Neural cell (in vitro differentiated cells): ENCODE measurements at regions not wholly inside any gene's neighbourhood (a gene's known extent, or its start where the extent isn't known, plus 50 kb on each side); places are given as distances from the start of the nearest gene placed in this dataset.

Source experiments
- H2AFZ ChIP-seq: fragments of 200-600, 300-800 bp; sonication (generic), shearing (Covaris generic); 2 replicates; pipeline ENCODE4 v1.6.0; 2014; ENCODE audit warnings: low read depth, mild to moderate bottlenecking, antibody characterized with exemption, low read length, moderate library complexity
- H3F3A ChIP-seq: fragments of 200-600 bp; shearing (Covaris generic); 2 replicates; pipeline ENCODE4 v1.6.1; 2016; ENCODE audit warnings: mild to moderate bottlenecking, moderate library complexity, mixed read lengths, antibody characterized with exemption, low read length; ENCODE audit not compliant: insufficient read depth, poor library complexity, severe bottlenecking
- H3K27ac ChIP-seq: fragments of 200-600, 300-800 bp; sonication (generic), shearing (Covaris generic); 2 replicates; pipeline ENCODE4 v1.5.1; 2014; ENCODE audit warnings: mild to moderate bottlenecking, low read length, moderate library complexity
- H3K27me3 ChIP-seq: fragments of 300-800, 200-600 bp; sonication (generic), shearing (Covaris generic); 2 replicates; pipeline ENCODE4 v1.6.0; 2014; ENCODE audit warnings: mild to moderate bottlenecking, low read depth, low read length, moderate library complexity; ENCODE audit not compliant: insufficient read depth
- H3K36me3 ChIP-seq: fragments of 300-800, 200-600 bp; sonication (generic), shearing (Covaris generic); 2 replicates; pipeline ENCODE4 v1.5.1; 2014; ENCODE audit warnings: mild to moderate bottlenecking, antibody characterized with exemption, low read length, moderate library complexity; ENCODE audit not compliant: insufficient read depth
- H3K4me2 ChIP-seq: fragments of 300-800, 200-600 bp; sonication (generic), shearing (Covaris generic); 2 replicates; pipeline ENCODE4 v1.6.0; 2014; ENCODE audit warnings: mild to moderate bottlenecking, low read length
- H3K4me3 ChIP-seq: fragments of 300-800, 200-600 bp; sonication (generic), shearing (Covaris generic); 2 replicates; pipeline ENCODE4 v1.5.1; 2014; ENCODE audit warnings: mild to moderate bottlenecking, low read length, moderate library complexity
- H3K79me2 ChIP-seq: fragments of 200-600 bp; shearing (Covaris generic); replicated peaks from 2 replicates; pipeline ENCODE4 v1.6.0; 2014; ENCODE audit warnings: mild to moderate bottlenecking, low read length, moderate library complexity; ENCODE audit not compliant: insufficient read depth
- H3K9ac ChIP-seq: fragments of 300-800, 200-600 bp; sonication (generic), shearing (Covaris generic); 2 replicates; pipeline ENCODE4 v1.6.1; 2016; ENCODE audit warnings: mild to moderate bottlenecking, low read length, mixed read lengths
- H3K9me2 ChIP-seq: fragments of 200-600 bp; shearing (Covaris generic); 2 replicates; pipeline ENCODE4 v1.6.1; 2016; ENCODE audit warnings: mild to moderate bottlenecking, low read length, mixed read lengths; ENCODE audit not compliant: insufficient read depth
- H3K9me3 ChIP-seq: fragments of 200-600, 300-800 bp; sonication (generic), shearing (Covaris generic); 2 replicates; pipeline ENCODE4 v1.6.1; 2016; ENCODE audit warnings: mild to moderate bottlenecking, mixed run types, low read length, moderate library complexity, mixed read lengths
- H4K20me1 ChIP-seq: fragments of 200-600 bp; shearing (Covaris generic); 2 replicates; pipeline ENCODE4 v1.6.1; 2016; ENCODE audit warnings: mild to moderate bottlenecking, mixed run types; ENCODE audit not compliant: insufficient read depth
- CTCF ChIP-seq: fragments of 450-650 bp; IDR thresholded peaks from 2 replicates; pipeline ENCODE4 v1.5.1; 2014; ENCODE audit warnings: antibody characterized with exemption, mild to moderate bottlenecking, moderate library complexity; ENCODE audit not compliant: poor library complexity, severe bottlenecking
- EP300 ChIP-seq: fragments of 450-650 bp; conservative IDR thresholded peaks from 2 replicates; pipeline ENCODE4 v1.6.1; 2014; ENCODE audit warnings: antibody characterized with exemption, mild to moderate bottlenecking, moderate library complexity; ENCODE audit not compliant: poor library complexity, severe bottlenecking
- EZH2 ChIP-seq: fragments of 200-600, 300-800 bp; shearing (Covaris generic), sonication (generic); IDR thresholded peaks from 2 replicates; pipeline ENCODE4 v1.6.1; 2014; ENCODE audit warnings: antibody characterized with exemption, low read length, borderline replicate concordance, mild to moderate bottlenecking; ENCODE audit not compliant: insufficient read depth, poor library complexity, severe bottlenecking
- MXI1 ChIP-seq: fragments of 450-650 bp; conservative IDR thresholded peaks from 2 replicates; pipeline ENCODE4 v1.6.1; 2014; ENCODE audit warnings: antibody characterized with exemption, mild to moderate bottlenecking; ENCODE audit not compliant: poor library complexity, severe bottlenecking
- POLR2AphosphoS5 ChIP-seq: IDR thresholded peaks from 2 replicates; pipeline ENCODE4 v1.6.1; 2012
- RAD21 ChIP-seq: fragments of 450-650 bp; conservative IDR thresholded peaks from 2 replicates; pipeline ENCODE4 v1.6.1; 2014; ENCODE audit warnings: antibody characterized with exemption, mild to moderate bottlenecking, moderate library complexity
- SMC3 ChIP-seq: fragments of 450-650 bp; conservative IDR thresholded peaks from 2 replicates; pipeline ENCODE4 v1.6.1; 2014; ENCODE audit warnings: antibody characterized with exemption, mild to moderate bottlenecking, moderate library complexity; ENCODE audit not compliant: poor library complexity
- TAF1 ChIP-seq: IDR thresholded peaks from 2 replicates; pipeline ENCODE4 v1.6.1; 2012; ENCODE audit warnings: low read depth
- TF ChIP-seq, protein P1 (sequence below): IDR thresholded peaks from 2 replicates; pipeline ENCODE4 v1.6.1; 2012; ENCODE audit warnings: borderline replicate concordance

GRCh38 chr6:8352335-8352965, 82.9 kb downstream of the SLC35B3 start:
- Histone ChIP-seq H3K9ac (no peak overlapping the region), H3K9me2 (no peaks in the 10 kb centered on the region), H3K27ac (no peak overlapping the region), H4K20me1 (no peaks in the 10 kb centered on the region), H3K4me2 (no peak overlapping the region), H3K36me3 (no peaks in the 10 kb centered on the region), H3K79me2 (no peaks in the 10 kb centered on the region), H3K27me3 (no peaks in the 10 kb centered on the region), H2AFZ (no peak overlapping the region), H3F3A (no peaks in the 10 kb centered on the region), H3K4me3 (no peak overlapping the region), H3K9me3 (no peaks in the 10 kb centered on the region)
- no peak for TF ChIP-seq EZH2
- no peak for TF ChIP-seq CTCF
- TF ChIP-seq RAD21: no peak

GRCh38 chr6:8343600-8343999, 91.7 kb downstream of the SLC35B3 start:
- Histone ChIP-seq H3K9me3 (no peaks in the 10 kb centered on the region), H3K27me3 (no peaks in the 10 kb centered on the region), H3F3A (no peaks in the 10 kb centered on the region), H3K36me3 (no peaks in the 10 kb centered on the region), H3K4me2 (no peak overlapping the region), H3K4me3 (no peak overlapping the region), H3K27ac (no peak overlapping the region), H3K9ac (no peak overlapping the region), H4K20me1 (no peaks in the 10 kb centered on the region), H2AFZ (no peak overlapping the region), H3K9me2 (no peaks in the 10 kb centered on the region), H3K79me2 (no peaks in the 10 kb centered on the region)
- no peak for TF ChIP-seq POLR2AphosphoS5
- TF ChIP-seq, protein P1, sequence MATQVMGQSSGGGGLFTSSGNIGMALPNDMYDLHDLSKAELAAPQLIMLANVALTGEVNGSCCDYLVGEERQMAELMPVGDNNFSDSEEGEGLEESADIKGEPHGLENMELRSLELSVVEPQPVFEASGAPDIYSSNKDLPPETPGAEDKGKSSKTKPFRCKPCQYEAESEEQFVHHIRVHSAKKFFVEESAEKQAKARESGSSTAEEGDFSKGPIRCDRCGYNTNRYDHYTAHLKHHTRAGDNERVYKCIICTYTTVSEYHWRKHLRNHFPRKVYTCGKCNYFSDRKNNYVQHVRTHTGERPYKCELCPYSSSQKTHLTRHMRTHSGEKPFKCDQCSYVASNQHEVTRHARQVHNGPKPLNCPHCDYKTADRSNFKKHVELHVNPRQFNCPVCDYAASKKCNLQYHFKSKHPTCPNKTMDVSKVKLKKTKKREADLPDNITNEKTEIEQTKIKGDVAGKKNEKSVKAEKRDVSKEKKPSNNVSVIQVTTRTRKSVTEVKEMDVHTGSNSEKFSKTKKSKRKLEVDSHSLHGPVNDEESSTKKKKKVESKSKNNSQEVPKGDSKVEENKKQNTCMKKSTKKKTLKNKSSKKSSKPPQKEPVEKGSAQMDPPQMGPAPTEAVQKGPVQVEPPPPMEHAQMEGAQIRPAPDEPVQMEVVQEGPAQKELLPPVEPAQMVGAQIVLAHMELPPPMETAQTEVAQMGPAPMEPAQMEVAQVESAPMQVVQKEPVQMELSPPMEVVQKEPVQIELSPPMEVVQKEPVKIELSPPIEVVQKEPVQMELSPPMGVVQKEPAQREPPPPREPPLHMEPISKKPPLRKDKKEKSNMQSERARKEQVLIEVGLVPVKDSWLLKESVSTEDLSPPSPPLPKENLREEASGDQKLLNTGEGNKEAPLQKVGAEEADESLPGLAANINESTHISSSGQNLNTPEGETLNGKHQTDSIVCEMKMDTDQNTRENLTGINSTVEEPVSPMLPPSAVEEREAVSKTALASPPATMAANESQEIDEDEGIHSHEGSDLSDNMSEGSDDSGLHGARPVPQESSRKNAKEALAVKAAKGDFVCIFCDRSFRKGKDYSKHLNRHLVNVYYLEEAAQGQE: no peak
- TF ChIP-seq CTCF: no peak
- TF ChIP-seq EP300: no peak
- TF ChIP-seq MXI1: no peak
- TF ChIP-seq RAD21: no peak
- no peak for TF ChIP-seq SMC3
- TF ChIP-seq EZH2: no peak
- TF ChIP-seq TAF1: no peak
